ENCODE measurements at regions not wholly inside any gene's neighbourhood (a gene's known extent, or its start where the extent isn't known, plus 50 kb on each side); places are given as distances from the start of the nearest gene placed in this dataset.

DNA sequence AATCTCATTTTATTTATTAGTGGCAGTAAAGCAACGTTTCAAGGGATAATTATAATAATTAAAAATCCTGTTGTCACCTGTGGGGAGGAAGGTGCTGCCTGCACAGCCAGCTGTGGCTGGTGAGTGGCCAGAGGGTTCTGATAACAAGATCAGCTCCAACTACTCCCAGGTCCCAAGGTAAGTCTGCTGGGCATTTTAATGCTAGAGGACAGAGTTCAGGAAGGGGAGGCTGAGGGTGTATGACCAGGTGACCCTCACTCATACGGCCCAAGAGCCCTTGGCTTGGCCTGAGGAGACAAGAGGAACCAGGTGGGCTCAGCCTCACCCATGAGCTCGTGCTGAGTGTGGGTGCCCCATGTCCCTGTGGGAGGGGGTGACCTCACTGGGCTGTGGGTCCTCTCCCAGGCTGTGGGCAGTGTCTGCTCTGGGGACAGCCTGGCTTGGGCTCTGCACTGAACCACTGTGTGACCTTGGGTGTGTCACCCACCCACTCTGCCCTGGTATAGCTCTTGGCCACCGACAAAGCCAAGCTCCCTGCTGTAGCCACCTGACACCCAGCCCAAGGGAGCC, 223.8 kb downstream of the PTPRU start:
- no peak overlapping the region for H3K4me3 ChIP-seq (ENCODE audit: low read length)
- TF ChIP-seq, protein P1, sequence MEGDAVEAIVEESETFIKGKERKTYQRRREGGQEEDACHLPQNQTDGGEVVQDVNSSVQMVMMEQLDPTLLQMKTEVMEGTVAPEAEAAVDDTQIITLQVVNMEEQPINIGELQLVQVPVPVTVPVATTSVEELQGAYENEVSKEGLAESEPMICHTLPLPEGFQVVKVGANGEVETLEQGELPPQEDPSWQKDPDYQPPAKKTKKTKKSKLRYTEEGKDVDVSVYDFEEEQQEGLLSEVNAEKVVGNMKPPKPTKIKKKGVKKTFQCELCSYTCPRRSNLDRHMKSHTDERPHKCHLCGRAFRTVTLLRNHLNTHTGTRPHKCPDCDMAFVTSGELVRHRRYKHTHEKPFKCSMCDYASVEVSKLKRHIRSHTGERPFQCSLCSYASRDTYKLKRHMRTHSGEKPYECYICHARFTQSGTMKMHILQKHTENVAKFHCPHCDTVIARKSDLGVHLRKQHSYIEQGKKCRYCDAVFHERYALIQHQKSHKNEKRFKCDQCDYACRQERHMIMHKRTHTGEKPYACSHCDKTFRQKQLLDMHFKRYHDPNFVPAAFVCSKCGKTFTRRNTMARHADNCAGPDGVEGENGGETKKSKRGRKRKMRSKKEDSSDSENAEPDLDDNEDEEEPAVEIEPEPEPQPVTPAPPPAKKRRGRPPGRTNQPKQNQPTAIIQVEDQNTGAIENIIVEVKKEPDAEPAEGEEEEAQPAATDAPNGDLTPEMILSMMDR (IDR thresholded peaks at IDR 0.05; ENCODE audit: insufficient read depth, low read depth, low read length, missing control alignments) = no peak
- no peak for DNase-seq (ENCODE audit: low read depth)

DNA sequence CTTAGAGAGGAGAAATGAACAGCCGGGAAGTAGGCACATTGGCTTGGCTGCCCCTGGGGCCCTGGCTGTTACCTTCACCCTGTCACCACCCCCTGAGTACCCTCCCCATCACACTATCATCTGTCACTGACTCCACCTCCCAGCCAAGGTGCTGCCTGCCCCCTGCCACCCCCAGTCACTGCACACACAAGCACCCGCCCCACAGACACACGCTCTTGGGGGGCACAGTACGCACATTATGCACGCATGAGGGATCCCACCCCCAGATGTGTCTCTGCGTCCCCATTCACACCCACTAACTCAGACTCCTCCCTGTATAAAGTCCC, 223.3 kb downstream of the PTPRU start:
- no peak for DNase-seq (ENCODE audit: low read depth)
- TF ChIP-seq, protein P1 (IDR thresholded peaks at IDR 0.05; ENCODE audit: insufficient read depth, low read depth, low read length, missing control alignments) = no peak
- no peak overlapping the region for H3K4me3 ChIP-seq (ENCODE audit: low read length)

DNA sequence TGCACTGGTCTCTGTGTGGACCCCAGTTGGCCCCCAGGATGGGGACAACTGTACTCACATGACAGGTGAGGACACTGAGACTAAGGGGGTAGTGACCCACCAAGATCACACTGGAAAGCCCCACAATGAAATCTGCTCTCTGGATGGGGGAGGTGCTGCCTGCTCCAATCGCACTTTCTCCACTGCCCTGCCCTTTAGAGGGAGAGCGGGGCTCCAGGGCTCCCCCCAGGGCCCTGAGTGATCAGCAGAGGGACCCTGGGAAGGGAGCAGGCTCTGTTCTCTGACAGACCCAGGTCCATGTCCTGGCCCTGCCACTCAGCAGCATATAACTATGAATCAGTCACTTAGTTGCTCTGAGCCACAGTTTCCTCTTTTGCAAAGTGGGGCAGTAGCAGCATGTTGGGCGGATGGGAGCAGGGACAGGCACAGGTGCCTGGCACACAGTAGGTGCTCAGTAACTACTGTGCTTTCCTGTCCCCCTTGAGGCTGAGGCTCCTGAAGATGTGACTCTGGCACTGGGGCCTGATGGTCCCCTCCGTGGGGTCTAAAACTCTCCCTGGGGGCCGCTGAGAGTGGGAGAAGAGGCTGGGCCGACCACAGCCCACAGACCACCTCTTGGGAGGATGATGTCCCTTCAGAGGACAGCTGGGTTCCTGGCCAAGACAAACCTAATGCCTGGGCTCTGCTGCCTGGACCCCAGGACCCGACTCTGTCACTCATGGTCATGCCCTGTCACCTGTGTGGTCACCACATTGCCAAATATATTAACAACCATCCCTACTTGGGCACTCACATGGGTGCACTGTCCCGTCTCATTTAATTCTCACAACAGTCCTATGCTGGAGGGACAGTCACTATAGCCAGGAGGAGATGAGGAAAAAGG, 222.7 kb downstream of the PTPRU start:
- no peak overlapping the region for H3K4me3 ChIP-seq (ENCODE audit: low read length)
- DNase-seq (ENCODE audit: low read depth) = no peak
- TF ChIP-seq, protein P1 (IDR thresholded peaks at IDR 0.05; ENCODE audit: insufficient read depth, low read depth, low read length, missing control alignments) = no peak

DNA sequence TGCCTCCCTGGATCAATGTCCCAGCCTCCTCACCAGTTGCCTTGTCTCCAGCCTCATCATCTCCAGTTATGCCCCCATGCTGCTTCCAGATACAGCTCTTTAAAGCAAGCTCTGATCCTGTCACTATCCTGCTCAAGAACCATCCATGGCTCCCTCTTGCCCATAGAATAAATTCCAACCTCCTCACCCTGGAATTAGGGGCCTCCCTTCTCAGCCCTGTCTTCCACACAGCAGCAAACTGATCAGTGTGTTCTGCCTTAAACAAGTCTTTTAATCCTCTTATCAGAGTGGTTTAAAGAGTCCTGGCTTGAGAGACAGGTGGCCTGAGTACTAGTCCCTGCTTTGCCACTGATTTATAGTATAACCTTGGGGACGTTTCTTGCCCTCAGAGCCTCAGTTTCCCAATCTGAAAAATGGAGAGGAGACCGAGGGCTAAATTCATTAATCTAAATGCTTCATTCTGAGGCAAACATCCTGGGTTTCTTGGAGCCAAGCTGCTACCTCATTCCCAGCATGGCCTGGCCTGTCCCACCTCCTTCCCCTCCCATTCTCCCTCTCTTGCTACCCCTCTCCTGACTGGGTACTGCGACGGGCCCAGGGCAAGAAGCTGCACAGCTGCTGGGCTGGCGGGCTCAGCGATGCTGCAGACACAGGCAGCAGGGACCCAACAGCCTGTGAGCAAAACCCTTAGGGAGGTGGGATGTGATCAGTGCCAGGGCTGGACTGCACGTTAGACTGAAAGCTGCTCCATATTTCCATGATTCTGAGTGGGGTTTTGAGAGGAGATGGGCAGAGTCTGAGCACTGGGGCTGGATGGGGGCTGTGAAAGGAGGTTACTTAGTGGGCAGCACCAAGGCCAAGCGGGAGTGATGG, 221.4 kb downstream of the PTPRU start:
- no peak overlapping the region for H3K4me3 ChIP-seq (ENCODE audit: low read length)
- TF ChIP-seq, protein P1 (IDR thresholded peaks at IDR 0.05; ENCODE audit: insufficient read depth, low read depth, low read length, missing control alignments) = no peak
- no peak for DNase-seq (ENCODE audit: low read depth)

DNA sequence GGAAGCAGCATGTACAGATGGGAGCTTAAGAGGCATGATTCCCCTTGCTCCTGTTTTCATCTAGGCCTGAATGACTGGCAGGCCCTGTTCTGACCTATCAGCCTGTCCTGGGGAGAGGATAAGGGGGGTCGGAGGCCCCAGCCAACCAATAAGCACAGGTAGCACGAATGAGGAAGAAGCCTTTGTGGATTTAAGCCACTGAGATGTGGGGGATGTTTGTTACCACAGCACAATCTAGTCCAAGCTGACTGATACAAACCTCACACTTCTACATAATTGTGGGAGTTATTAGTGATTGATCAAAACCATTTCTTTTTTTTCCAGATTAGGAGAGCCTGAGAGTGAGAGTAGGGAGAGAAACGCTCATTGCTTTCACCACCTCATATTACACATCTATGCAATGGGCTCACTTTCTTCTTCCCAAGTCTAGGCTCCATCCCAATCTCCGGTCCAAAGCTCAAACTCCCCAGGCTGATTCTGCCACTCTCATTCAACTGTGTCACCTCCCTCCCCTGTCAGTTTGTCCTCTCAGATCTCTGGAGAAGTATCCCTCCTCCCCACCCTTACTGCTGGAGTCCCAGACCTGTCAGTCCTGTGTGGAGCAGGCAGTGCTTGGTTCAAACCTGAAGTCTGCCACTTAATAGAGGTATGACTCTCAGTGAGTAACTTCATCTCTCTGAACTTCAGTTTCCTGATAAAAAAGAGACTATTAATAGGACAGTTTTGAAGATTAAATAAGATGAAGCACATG, 220.5 kb downstream of the PTPRU start:
- no peak for DNase-seq (ENCODE audit: low read depth)
- H3K4me3 ChIP-seq (ENCODE audit: low read length) = no peak overlapping the region
- TF ChIP-seq, protein P1 (IDR thresholded peaks at IDR 0.05; ENCODE audit: insufficient read depth, low read depth, low read length, missing control alignments) = no peak

DNA sequence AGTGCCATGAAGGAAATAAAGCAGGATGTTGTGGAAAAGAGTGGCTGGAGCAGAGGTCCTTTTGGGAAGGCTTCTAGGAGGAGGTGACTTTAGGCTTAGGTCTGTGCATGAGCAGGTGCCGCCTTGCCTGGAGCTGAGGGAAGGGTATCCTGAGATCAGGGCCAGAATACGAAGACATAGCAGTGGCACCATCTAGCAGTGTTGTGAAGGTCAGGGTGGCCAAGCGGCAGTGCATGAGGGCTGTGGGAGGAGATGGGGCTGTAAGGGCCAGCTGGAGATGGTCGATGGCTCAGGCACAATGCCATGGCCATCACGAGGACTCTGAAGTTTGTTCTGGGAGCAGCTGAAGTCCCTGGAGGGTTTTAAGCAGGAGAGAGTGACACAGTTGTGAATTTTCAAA, 219.5 kb downstream of the PTPRU start:
- no peak overlapping the region for H3K4me3 ChIP-seq (ENCODE audit: low read length)
- TF ChIP-seq, protein P1 (IDR thresholded peaks at IDR 0.05; ENCODE audit: insufficient read depth, low read depth, low read length, missing control alignments) = no peak
- no peak for DNase-seq (ENCODE audit: low read depth)

Measured in epithelial cell of esophagus (primary cell).